Stimulated activated CD4-positive, alpha-beta T cell treated with anti-CD3 and anti-CD28 coated beads, TNF-alpha, amount 100 ng/mL, for 1 hour (primary cell): ENCODE measurements at regions not wholly inside any gene's neighbourhood (a gene's known extent, or its start where the extent isn't known, plus 50 kb on each side); places are given as distances from the start of the nearest gene placed in this dataset.

Source experiments
- DNase-seq, 3 donors: peaks; one replicate each; pipeline ENCODE4 v3.0.0-alpha.2; 2020; ENCODE audit warnings: low read depth in 3 of 3, low spot score in 1 of 3

GRCh38 chr12:67116134-67116533, 153.0 kb upstream of the CAND1 start:
- no peak for DNase-seq

GRCh38 chr12:67122584-67122983, 146.6 kb upstream of the CAND1 start:
- no peak for DNase-seq

- no peak for DNase-seq
Measured at GRCh38 chr12:67137256-67137655, 131.9 kb upstream of the CAND1 start.

GRCh38 chr12:67141296-67142018, 127.7 kb upstream of the CAND1 start:
- DNase-seq = no peak

- no peak for DNase-seq
Measured at GRCh38 chr12:67145692-67146091, 123.5 kb upstream of the CAND1 start.

- DNase-seq = no peak
Measured at GRCh38 chr12:67147030-67147429, 122.1 kb upstream of the CAND1 start.

GRCh38 chr12:67147447-67147846, 121.7 kb upstream of the CAND1 start:
- DNase-seq = no peak

GRCh38 chr12:67148265-67148664, 120.9 kb upstream of the CAND1 start:
- no peak for DNase-seq

GRCh38 chr12:67151886-67152285, 117.3 kb upstream of the CAND1 start:
- DNase-seq = no peak

- DNase-seq = no peak
Measured at GRCh38 chr12:67152451-67152850, 116.7 kb upstream of the CAND1 start.

GRCh38 chr12:67154901-67155300, 114.3 kb upstream of the CAND1 start:
- DNase-seq = no peak

GRCh38 chr12:67155863-67156262, 113.3 kb upstream of the CAND1 start:
- no peak for DNase-seq

- no peak for DNase-seq
Measured at GRCh38 chr12:67161322-67161918, 107.7 kb upstream of the CAND1 start.

GRCh38 chr12:67173258-67173657, 95.9 kb upstream of the CAND1 start:
- DNase-seq = no peak

- DNase-seq = no peak
Measured at GRCh38 chr12:67182551-67182950, 86.6 kb upstream of the CAND1 start.

- no peak for DNase-seq
Measured at GRCh38 chr12:67193704-67194103, 75.5 kb upstream of the CAND1 start.

- DNase-seq = no peak
Measured at GRCh38 chr12:67200386-67200785, 68.8 kb upstream of the CAND1 start.

GRCh38 chr12:67202011-67202677, 67.0 kb upstream of the CAND1 start:
- DNase-seq = no peak

GRCh38 chr12:67202678-67203012, 66.5 kb upstream of the CAND1 start:
- DNase-seq = no peak

GRCh38 chr12:67208281-67209067, 60.7 kb upstream of the CAND1 start:
- DNase-seq = no peak

GRCh38 chr12:67211029-67211428, 58.1 kb upstream of the CAND1 start:
- DNase-seq = no peak

- DNase-seq = no peak
Measured at GRCh38 chr12:67211494-67211893, 57.7 kb upstream of the CAND1 start.
